Right renal pelvis (tissue), 4 donors: ENCODE measurements at regions not wholly inside any gene's neighbourhood (a gene's known extent, or its start where the extent isn't known, plus 50 kb on each side); places are given as distances from the start of the nearest gene placed in this dataset.

Experiments used
- DNase-seq, 4 donors: peaks; one replicate each; pipeline ENCODE4 v3.0.0-alpha.2; 2013; ENCODE audit warnings: low read depth in 4 of 4, low spot score in 3 of 4, missing footprints in 1 of 4

DNA sequence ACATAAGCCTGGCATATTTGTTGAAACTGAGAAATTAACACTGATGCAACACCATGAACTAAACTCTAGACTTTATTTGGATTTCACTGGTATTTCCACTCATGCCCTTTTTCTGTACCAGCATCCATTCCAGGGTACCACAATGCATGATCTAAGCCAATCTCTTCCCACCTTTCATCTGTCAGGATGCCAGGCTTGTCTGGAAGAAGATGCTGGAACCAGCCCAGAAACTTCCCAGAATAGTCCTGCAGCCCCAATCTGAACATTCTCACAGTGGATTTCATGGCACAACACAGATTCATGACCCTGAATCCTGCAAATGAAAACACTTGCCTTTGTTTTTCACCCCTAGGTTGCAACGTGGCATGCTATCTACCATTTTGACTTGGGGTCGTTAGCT, 189.3 kb upstream of the LHX5 start:
- DNase-seq: no peak

DNA sequence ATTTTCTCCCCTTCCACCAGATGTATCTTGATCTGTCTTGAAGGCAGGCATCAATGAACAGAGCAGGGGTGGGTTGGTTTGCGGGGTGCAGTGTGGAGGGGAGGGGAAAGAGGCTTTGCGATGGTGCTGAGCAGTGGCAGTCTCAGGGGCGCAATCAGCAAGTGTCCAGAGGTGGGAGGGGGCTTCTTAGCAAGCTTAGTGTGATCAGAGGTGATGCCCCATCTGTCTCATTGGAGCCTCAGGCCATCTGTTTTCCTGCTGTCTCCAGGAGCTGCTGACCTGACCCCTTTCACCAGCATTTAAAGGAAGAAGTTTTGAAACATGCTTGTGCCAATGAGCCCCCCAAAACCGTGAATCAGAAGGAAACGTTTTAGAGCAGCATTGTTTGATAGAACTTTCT, 187.7 kb upstream of the LHX5 start:
- no peak for DNase-seq

DNA sequence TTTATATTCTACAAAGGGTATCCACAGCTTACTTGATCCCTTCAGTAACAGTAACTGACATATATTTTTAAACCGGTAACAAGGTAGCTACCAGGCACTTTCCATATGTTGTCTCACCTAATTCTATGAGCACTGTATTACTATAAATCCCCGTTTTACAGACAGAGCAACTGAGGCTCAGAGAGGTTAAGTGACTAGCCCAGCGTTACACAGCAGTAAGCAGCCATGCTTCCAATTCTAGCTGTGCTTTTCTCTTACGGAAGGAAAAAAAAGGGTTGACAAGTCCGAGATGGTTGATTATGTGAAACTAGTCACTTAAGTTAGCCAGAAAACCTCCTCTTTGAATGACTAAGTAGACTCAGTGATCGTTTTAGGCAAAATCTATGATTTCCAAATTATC, 187.3 kb upstream of the LHX5 start:
- DNase-seq: no peak

DNA sequence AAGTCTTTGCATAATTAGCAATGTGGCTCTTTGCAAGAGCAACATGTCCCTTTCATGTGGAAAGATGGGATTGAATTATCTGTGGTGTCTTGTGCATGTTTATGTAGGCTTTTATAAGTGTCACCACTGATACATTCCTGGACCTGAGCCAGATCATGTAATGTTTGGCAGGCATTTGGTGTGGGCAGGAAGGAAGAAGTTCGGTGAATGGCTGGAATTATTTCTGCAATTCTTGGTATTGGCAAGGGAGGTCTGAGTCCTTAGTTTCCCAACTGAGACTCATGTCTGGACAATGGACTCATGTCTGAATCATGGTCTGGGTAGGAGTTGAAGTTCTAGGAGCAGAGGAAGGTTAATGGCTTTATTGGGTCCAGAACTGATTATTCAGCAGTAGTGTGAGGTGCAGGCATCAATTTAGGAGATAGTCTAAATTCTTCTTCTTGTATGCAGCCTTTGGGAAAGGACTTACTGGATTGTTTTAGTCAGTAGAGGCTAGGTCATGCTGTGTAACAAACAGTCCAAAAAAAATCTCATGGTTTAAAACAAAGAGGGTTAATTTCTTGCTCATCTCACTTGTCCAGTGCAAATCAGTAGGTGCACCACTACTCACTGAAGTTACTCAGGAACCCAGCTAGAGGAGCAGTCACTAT, 186.5 kb upstream of the LHX5 start:
- DNase-seq: no peak

DNA sequence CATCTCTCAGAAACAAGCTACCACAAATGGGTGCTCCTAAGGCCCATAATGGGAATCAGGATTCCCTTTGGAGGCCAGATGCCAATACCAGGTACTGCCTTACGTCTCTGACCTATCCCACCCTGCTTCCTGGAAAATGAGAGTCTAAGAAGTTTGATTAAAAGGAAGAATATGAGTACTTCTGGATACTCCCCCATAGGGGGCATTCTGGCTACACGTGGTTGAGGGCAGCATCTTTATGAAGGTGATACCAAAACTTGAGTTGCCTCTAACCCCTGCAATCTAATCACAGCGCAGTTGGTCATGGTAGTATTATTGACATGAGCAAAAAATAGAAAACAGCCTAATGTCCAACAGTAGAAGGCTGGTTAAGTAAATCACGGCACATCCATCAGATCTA, 184.2 kb upstream of the LHX5 start:
- no peak for DNase-seq

DNA sequence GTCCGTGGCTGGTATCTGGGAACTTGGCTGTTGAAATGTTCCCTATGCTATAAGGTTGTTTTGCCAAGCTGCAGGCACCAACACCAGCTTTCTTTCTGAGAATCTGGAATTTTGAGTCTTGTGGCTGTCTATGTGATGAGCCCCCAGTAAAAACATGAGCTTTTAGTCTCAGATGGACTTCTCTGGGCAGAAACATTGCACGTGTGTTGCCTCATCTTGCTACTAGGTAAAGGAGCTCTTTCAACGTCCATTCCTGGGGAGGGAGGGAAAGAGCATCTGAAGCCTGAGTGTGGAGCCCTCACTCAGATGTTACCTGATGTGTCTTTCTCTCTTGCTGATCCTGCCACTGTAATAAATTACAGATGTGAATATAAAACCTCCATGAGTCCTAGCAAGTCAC, 183.8 kb upstream of the LHX5 start:
- no peak for DNase-seq

DNA sequence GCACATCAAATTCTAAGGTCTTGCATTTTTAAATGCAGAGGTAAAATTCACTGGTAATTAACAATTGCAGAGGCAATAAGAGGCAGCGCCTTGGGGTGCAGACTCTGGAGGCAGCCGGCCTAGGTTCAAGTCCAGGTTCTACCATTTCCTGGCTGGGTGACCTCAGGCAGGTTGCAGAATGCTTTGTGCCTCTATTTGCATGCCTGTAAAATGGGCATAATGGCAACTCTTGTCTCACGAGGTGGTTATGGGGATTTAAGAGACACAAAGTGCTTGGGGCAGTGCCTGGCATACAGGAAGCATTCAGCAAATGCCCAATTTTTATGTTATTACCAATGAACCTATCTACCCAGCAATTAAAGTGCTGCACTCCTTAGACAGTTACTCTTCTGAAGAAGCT, 180.0 kb upstream of the LHX5 start:
- no peak for DNase-seq

DNA sequence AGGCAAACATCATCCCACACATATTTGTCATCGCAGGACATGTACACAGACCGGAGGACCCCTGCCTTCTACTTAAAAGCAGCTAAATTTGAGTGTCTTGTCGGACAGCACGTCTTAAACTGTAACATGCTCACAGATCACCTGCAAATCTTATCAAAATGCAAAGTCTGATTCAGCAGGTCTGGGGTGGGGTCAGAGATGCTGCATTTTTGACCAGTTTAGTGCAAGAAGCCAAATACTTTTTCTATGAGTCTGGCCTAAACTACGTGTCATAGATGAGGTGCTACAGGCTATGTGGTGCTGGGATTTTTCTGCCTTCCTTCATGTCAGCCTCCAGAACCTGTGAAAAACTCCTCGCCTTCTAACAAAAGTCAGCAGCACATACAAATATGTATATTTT, 178.8 kb upstream of the LHX5 start:
- no peak for DNase-seq

DNA sequence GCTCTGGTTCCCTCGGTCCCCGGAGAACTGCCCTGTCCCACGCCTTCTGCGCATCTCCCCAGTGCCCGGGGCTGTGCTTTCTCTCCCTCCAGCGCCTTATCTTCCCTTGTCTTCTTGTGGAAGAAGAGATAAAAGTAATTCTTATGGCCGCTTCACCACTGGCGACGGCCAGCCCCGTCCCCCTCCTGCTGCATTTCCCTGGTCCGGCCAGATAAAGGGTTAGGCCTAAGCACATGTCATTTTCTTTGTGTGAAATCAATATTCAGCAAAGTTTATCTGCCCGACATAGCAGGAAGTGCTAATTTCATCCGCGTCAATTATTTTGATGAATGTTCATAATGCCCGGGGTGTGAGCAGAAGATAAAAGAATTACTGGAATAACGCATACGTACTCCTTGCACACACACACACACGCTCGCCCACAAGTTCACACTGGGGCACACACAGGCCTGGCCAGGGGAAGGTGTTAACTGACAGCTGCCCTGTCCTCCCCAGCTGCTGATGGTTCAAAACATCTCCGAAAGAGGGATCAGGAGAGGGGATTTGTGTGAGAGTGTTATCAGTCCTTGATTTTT, 177.7 kb upstream of the LHX5 start:
- no peak for DNase-seq

DNA sequence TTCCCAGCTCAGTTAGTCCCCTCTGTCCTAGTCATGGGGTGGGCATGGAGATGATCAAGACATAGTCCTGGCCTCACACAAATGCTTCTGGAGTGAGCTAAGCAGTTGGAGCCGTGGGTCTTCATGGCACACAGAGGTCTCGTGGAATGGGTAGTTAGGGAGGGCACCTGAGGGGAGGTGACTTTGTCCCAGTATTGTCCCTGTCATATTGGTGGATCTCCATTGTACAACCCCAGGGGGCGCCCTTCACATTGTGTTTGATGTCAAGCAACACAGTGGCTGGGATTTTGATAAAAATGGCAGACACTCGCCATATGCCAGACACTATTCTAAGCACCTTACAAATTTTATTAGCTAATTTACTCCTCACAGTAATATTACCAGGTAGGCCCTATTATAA, 175.4 kb upstream of the LHX5 start:
- no peak for DNase-seq

DNA sequence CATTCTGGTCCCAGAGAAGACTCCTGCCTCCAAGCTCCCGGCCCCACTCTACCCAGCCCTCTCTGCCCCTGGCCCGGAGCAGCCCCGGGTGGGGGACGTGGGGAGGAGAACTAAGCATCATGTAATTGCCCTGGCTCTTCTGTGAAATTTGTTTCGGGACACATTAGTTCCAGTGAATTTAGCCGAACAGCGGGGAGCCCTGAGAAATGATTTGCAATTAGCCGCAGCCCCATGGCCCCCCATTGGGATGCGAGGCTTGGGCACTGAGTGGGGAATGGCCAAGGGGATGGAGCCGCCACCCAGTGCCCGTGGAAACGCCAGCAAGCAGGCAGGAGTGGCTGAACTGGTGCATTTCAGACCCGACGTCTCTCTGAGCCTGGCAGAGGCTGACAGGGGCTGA, 173.9 kb upstream of the LHX5 start:
- no peak for DNase-seq

DNA sequence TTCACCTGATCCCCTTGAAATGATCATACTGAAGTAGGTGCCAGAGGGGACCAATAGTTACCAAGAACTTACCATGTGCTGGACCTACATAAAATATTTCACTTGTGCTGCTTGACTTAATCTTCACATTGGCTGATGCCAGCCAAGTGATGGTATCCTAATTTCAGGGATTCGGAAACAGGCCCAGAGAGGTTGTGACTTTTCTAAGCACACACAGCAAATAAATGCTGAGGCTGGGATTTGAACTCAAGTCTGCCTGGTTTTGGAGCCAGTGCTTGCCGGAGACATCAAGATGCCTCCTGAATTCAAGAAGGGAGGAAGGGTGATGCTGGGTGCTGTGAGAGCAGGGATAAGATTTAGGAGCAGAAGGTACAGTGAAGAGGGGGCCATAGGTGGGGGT, 173.5 kb upstream of the LHX5 start:
- no peak for DNase-seq

DNA sequence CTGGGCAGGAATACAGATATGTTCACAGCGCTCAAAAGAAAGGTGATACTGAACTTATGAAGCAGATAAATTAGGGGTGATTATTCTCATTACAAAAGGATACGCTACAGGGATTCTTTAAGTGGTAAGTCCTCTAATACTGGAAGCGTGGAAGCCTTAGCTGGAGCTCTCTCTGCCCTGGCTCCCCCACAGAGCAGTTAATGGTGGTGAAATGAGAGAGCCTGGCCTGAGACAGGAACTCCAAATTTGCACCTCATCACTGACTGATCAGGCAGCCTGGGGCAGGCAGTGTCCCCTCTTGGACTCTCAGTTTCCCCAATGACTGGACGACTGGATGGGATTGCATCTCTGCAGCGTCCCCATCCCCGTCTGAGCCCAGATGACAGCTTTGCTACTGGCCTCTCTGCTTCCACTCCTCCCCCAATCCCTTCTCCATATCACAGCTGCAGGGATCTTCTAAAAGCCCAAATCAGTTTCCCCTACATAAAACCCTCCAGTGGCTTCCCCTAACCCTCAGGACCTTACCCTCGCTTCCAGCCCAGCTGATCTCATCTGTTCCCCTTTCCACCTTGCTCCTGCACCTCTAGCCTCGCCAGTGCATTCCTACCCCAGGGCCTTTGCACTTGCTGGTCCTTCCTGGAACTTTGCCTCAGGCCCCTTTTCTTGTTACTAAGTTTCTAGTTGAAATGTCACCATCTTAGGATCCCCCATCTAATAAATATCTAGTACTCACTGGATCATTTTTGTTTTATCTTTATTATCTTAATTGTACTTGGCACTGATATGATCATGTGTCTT, 171.7 kb upstream of the LHX5 start:
- no peak for DNase-seq

DNA sequence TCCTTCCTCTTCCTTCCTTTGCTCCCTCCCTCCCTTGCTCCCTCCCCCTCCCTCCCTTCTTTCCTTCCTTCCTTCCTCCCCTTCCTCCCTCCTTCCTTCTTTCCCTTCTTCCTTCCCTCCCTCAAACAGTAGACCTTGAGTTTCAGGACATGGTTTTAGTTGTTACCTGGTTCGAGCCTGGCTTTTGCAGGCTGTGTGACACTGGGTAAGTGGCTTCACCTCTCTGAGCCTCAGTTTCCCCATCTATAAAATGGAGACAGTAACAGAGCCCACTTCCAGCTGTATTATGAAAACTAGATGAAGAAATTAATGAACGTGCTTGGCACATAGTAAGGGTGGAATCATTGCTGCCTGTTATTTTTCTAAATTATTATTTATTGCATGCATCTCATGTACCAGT, 171.0 kb upstream of the LHX5 start:
- DNase-seq: no peak

DNA sequence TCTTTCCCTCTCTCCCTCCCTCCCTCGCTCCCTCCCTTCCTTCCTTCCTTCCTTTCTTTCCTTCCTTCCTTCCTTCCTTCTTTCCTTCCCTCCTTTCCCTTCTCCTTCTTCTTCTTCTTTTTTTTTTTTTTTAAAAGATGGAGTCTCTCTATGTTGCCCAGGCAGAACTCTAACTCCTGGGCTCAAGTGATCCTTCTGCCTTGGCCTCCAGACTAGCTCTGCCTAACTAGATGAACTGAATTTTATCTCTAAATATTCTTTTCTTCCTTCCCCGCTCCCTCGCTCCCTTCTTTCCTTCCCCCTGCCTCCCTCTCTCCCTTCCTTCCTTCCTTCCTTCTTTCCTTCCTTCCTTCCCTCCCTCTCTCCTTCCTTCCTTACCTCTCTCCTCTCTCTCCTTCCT, 170.5 kb upstream of the LHX5 start:
- DNase-seq: no peak

DNA sequence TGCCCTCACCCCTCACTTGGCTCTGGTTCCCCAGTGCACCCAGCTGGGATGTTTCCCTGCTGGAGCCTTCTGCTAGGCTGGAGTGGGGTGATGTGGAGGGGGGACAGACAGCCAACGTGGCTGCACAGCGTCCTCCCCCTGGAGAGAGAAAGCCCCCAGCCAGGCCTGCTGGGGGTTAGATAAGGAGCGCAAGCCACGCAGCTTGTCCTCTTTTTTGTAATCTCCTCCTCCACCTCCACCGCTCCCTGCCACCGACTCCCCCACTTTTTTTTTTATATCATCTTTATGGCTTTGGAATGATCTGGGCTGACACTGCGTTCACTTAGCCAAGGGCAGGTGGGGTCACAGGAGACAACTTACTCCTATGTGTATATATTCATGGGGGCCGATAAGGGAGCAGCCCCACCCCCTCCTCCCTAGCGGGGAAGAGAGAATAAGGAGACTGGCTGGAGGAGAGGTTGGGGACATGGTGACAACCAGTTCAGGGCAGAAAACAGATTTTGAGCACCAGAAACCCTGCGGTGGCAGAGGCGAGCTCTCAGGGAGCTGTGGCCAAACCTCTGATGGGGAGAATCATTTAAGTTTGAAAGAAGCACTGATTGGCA, 169.9 kb upstream of the LHX5 start:
- no peak for DNase-seq

DNA sequence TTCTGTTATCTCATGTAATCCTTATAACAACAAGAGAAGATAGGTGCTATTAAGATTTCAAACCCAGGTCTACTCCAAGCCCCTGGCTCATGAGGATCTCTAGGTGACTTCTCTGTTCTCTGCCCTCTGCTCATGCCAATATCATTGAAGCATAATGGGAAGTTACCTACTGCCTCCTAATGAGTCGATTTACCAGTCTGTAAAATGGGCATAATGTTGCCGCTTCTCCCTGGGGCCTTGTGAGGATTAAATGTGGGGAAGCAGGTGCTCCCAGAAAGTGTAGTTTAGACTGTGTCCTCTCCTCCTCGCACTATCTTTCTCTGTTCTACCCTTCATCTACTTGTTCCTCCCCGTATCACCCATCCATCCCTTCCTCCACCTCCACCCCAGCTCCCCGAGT, 169.2 kb upstream of the LHX5 start:
- no peak for DNase-seq

DNA sequence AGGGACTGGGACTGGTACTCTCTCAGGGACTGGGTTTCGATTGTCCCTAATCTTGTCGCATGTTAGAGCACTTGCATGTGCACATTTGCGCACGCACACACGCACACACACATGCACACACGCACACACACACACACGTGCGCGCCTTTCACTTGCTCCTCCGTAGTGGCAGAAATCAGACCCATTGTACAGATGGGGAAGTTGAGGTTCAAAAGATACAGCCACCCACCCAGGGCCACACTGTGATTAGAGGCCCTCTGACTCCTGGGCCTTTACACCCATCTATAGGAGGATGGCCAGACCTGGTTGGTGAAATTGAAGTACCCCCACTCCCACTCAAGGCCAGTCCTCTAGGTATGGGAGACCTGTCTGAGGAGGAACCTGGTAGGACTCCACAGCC, 167.8 kb upstream of the LHX5 start:
- DNase-seq: no peak

DNA sequence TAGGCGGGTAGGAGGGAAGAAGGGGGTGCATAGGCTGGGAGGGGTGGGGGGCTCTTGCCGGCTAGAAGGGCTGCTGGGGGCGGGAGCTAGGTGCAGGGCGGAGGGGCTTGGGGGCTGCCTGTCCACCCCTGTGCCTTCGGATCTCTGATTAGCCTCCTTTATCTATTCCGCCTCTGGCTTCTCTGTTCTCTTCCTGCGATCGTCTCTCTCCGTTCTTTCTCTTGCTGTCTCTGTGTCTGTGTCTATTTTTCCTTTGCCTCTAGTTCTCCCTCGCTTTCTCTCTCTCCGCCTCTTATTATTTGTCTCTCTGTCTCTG, 166.7 kb upstream of the LHX5 start:
- no peak for DNase-seq

DNA sequence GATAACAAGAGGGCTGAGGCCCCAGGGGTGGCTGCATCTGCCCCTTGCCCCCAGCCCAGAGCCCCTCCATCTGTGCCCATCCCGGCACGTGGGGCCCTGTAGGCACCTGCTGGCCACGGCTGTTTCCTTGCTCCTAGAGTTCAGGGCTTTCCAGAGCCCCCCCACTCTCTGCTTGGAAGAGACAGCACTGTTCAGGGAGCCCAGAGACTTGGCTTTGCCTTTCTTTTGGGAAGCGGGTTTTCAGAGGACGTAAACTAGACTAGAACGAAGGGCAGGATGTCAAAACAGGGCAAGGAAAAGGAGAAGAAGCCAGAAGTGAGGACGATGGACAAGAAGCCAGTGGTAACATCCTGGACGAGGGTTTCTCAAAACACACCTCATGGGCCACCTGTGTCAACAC, 163.3 kb upstream of the LHX5 start:
- DNase-seq: no peak

DNA sequence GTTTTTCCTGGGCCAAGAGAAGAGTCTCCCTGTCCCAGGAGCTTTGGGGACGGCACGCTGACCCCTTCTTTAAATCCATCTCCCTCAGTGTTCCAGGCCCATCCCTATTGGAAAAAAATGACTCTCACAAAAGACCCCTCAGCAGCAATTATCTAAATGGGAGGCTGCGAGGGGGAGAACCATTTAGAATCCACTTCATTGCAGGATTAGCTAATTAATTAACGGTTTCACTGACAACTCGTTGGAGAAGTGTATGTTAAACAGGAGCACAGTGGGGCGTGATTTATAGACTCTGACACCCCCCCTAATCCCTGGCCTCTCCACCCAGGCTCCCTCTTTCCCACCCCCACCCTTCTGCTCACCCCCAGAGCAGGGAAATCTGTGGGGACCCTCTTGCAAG, 162.8 kb upstream of the LHX5 start:
- no peak for DNase-seq

DNA sequence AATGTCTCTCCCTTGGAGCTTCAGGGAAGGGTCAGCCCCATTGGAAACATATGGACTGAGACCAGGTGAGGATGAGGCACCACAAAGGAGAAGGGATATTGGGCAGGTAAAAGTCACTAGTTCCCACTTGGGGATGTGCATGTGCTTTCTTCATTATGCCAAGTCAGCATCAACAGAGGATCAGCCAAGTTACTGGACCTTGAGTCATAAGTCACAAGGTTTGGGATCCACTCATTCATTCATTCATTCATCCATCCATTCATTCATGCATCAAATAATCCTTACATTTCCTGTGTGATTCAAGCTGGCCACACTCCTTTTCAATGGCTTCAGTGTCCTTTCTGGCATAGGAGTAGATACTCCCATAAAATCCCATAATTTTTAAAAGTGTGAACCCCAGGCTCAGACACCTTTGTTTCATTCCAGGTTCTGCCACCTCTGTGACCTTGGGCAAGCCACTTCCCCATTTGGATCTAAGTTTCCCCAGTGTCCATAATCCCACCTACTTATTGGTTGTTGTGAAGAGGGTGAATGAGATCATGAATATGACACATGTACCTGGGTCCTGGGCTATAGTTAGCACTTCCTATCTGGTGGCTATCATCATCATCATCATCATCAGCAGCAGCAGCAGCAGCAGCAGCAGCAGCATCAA, 162.1 kb upstream of the LHX5 start:
- DNase-seq: no peak
